ENCODE measurements at regions not wholly inside any gene's neighbourhood (a gene's known extent, or its start where the extent isn't known, plus 50 kb on each side); places are given as distances from the start of the nearest gene placed in this dataset.

DNA sequence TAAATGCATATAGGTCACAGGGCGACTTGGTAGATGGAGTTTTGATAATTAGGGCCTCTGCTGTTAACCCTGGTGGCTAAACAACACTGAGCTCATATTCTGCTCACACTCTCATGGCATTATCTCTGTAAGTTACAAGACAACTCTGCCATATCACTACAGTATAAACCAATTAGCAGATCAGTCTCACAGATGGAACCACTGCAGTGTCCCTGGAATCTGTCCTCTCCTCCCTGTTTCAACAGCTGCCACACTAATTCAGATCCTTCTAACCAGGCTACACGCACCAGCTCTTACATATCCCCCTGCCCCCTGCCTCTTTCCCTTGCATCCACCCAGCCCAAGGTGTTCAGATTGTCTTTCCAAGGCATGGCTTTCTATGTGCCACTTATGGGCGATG, 161.0 kb upstream of the RMST start:
- peaks cover 9% of the 10 kb centered on the region for H3K4me1 Mint-ChIP-seq
- peaks cover 12% of the 10 kb centered on the region for H3K27me3 Mint-ChIP-seq
- H3K27ac Mint-ChIP-seq = no peak overlapping the region
- no peaks in the 10 kb centered on the region for H3K9me3 Mint-ChIP-seq
- no peak overlapping the region for H3K4me3 Mint-ChIP-seq
- no peak for ATAC-seq
- H3K36me3 Mint-ChIP-seq = no peaks in the 10 kb centered on the region

DNA sequence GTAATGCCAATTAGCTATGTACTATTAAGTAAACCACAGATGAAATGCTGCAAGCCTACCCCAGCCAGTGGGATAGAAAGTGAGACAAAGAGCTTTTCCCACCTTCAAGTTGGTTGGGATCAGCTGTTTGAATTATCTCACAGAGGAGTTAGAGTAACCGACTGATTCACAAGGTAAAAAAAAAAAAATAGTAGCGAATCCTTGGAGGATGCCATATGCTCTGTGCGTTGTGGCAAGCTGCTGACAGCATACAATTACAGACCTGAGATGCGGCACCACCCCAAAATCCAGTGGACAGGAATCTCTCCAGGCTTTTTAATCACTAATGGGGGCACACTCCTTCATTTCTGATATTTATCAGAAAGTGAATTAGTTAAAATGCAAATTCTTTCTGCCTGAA, 157.0 kb upstream of the RMST start:
- Mint-ChIP-seq H3K27me3 (peaks cover 12% of the 10 kb centered on the region), H3K27ac (no peak overlapping the region), H3K9me3 (no peaks in the 10 kb centered on the region), H3K4me3 (no peak overlapping the region), H3K36me3 (no peaks in the 10 kb centered on the region), H3K4me1 (peaks cover 21% of the 10 kb centered on the region)
- no peak for ATAC-seq

DNA sequence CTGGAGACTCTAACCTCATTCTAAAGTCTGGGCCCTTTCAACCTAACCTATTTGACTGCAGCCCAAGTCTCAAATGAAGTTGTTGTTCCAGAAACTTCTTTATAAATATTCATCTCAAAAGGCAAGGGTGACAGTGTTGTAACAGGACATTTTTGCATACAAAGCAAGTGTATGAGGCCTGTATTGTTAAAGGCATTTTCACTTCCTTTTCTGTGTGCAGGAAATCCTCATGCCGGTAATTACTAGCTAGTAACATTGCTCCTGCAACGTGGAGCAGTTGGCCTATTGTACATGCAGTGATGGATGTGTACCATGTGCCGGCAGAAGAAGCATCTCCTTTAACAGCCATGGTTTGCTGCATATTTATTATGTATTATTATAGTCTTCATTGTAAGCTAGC, 156.5 kb upstream of the RMST start:
- H3K27ac Mint-ChIP-seq = no peak overlapping the region
- peaks cover 15% of the 10 kb centered on the region for H3K27me3 Mint-ChIP-seq
- no peaks in the 10 kb centered on the region for H3K9me3 Mint-ChIP-seq
- no peak overlapping the region for H3K4me3 Mint-ChIP-seq
- peaks cover 21% of the 10 kb centered on the region for H3K4me1 Mint-ChIP-seq
- no peaks in the 10 kb centered on the region for H3K36me3 Mint-ChIP-seq
- ATAC-seq = peak; percentile 92

DNA sequence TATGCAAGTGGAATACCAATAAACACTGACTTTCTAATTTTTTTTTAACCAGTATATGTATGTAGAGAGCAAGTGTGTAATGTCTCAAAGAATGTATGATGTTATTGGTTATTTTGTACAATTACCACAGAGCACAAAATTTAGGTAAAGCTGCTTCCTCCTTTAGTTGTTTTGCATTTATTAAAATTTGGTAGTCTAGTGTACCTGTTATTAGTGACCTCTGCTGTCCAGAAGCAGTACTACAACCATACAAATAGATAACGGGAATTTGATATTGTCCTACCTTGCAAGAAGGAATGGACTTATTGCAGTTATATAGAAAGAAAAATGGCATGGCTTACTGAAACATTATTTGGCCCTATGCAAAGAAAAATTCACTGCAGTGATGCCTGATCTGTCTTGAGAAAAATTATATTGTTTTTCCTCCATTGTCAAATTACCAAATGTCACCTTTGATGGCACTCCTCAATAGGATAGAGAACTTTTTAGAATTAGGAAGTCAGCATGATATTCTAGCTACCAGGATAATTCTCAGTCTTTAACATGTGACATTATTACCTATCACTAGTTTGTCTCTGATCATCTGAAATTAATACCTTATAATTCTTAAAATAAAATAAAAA, 153.9 kb upstream of the RMST start:
- Mint-ChIP-seq H3K27me3 (peaks cover 24% of the 10 kb centered on the region), H3K36me3 (no peaks in the 10 kb centered on the region), H3K9me3 (no peaks in the 10 kb centered on the region), H3K4me1 (peaks cover 21% of the 10 kb centered on the region), H3K27ac (no peak overlapping the region), H3K4me3 (no peak overlapping the region)
- ATAC-seq = no peak

DNA sequence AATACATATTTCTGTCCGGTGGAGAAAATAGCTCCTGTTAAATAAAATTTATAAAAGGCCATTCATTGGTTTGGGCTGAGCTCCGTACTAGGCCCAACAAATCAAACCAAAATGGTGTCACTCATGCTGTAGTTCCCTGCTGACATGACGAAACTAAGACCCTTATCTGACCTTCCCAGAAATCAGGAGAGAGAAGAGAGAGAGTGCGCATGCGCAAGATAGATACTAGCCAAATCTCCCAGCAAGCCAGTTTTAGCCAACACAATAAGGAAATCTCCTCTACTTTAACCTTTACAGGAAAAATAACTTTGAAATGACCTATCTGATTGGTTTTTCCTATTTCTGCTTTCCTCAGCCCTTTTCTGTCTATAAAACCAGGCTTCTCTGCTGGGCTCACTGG, 152.7 kb upstream of the RMST start:
- peaks cover 21% of the 10 kb centered on the region for H3K4me1 Mint-ChIP-seq
- H3K4me3 Mint-ChIP-seq = no peak overlapping the region
- no peak overlapping the region for H3K27ac Mint-ChIP-seq
- ATAC-seq = no peak
- no peaks in the 10 kb centered on the region for H3K36me3 Mint-ChIP-seq
- H3K27me3 Mint-ChIP-seq = peaks cover 37% of the 10 kb centered on the region
- H3K9me3 Mint-ChIP-seq = no peaks in the 10 kb centered on the region

DNA sequence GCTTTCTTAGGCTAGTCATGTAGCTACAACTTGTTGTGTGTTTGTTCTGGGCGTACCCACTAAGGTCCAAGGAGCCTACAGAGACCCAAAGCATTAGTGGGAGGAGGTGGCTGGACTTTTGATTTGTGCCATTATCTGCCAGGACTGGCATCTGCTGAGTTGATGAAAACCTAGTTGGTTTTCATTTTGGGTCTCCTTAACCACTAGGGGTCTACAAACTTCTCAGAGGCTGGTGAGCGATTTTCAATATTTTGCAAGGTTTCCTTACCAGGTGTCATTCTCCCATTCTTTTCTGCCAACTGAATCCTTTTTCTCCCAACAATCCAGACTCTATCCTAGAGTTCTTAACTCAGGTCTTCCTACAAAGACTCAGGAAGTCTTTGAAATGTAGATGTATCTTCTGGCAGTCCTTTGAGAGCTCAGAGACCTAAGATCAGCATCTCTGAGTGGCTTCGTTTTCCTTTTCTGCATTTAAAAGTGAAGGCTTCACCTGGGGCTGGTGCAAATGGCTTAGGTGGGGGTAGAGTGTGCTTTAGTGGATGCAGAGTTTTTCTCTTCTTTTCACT, 150.0 kb upstream of the RMST start:
- peaks cover 44% of the 10 kb centered on the region for H3K27me3 Mint-ChIP-seq
- H3K4me3 Mint-ChIP-seq = no peak overlapping the region
- peaks cover 6% of the 10 kb centered on the region for H3K4me1 Mint-ChIP-seq
- ATAC-seq = no peak
- H3K36me3 Mint-ChIP-seq = no peaks in the 10 kb centered on the region
- no peak overlapping the region for H3K27ac Mint-ChIP-seq
- H3K9me3 Mint-ChIP-seq = no peaks in the 10 kb centered on the region

DNA sequence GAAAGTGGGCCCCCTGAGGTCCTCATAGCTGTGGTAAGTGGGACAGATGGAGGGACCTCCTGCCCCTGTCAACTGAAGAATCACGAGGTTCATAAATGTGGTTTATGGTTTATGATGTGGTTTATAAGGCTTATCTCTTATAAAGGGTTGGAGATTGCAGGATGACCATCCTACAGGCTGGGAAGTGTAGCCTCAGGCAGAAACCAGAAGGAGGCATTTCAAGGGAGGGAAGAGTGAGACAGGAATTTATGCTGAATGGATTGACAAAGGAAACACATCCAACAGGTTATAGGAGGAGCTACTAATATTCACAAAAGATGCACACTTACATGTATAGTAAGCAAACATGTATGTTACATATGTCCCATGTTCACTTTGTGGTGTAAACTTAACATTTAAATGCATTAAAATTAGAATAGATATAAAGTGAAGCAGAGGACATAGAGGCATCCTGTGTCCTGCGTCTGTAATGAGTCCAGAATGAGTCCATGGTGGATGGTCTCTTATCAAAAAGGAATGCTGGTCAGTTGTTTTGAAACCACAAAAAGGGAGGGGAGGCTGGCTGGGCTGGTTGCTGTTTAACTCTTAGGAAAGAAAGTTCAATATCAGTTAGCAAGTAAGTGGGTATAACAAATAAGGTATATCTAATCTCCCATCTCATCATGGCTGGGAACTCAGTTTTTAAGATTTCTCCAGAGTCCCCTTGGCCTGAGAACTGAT, 149.0 kb upstream of the RMST start:
- no peak overlapping the region for H3K27ac Mint-ChIP-seq
- H3K4me3 Mint-ChIP-seq = no peak overlapping the region
- ATAC-seq = no peak
- peaks cover 2% of the 10 kb centered on the region for H3K4me1 Mint-ChIP-seq
- no peaks in the 10 kb centered on the region for H3K36me3 Mint-ChIP-seq
- no peaks in the 10 kb centered on the region for H3K9me3 Mint-ChIP-seq
- H3K27me3 Mint-ChIP-seq = peaks cover 44% of the 10 kb centered on the region

DNA sequence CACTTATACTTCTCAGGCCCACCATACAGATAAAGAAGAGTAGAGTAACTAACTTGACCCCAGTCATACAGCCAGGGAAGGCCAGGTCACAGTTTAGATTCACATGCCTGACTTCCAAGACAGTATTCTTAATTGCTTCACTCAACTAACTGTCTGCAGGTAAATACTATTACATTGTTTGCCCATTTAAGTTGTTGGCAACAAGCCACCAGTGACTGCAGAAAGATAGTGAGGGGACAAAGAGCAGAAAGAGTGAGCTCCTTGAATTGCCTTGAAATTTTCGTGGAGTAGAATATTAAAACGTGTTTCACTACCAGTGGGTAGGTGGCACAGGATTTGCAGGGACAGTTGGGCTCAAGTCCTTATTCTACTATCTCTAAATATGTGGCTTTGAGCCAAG, 146.3 kb upstream of the RMST start:
- ATAC-seq = no peak
- H3K4me1 Mint-ChIP-seq = no peaks in the 10 kb centered on the region
- no peaks in the 10 kb centered on the region for H3K36me3 Mint-ChIP-seq
- H3K27ac Mint-ChIP-seq = no peak overlapping the region
- H3K9me3 Mint-ChIP-seq = no peaks in the 10 kb centered on the region
- no peak overlapping the region for H3K4me3 Mint-ChIP-seq
- H3K27me3 Mint-ChIP-seq = peaks cover 40% of the 10 kb centered on the region

DNA sequence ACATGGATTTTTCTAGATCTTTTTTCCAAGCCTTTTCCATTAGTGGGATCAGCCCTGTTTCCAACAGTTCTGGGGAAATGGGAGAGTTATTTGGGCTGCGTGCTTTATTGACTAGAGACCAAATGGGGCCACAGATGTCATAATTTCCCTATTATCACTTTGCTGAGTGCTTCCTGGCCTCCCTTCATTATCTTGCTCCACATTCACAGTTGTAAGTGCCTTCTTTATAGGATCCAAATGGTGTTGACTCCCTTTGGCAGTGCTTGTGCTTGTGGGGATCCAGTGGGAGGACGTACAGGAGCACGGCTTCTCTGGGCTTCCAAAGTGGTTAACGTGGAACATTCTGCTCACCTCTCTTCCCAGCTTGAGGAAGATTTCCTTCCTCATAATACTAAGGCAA, 141.0 kb upstream of the RMST start:
- Mint-ChIP-seq H3K27ac (no peak overlapping the region), H3K36me3 (no peaks in the 10 kb centered on the region), H3K4me1 (no peaks in the 10 kb centered on the region), H3K27me3 (peaks cover 18% of the 10 kb centered on the region), H3K9me3 (no peaks in the 10 kb centered on the region), H3K4me3 (no peak overlapping the region)
- ATAC-seq = no peak

DNA sequence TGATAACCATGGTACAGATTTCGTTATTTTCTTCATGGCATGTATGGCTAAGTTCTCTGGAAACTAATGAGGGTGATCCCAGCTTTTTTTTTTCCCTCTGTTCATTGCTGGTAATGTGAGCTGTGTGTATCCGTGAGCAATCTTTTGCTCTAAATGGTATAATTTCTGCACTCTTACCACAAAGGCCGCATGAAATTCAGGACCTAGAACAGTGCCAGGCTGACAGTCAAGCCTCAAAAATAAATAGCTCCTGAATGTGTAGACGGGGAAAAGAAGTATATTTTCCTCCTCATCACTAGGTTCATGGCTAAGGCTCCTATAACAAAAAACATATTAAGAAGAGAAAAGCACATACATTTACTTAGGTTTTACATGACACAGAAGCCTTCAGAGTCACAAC, 140.2 kb upstream of the RMST start:
- no peak overlapping the region for H3K27ac Mint-ChIP-seq
- H3K9me3 Mint-ChIP-seq = no peaks in the 10 kb centered on the region
- H3K4me1 Mint-ChIP-seq = no peaks in the 10 kb centered on the region
- H3K4me3 Mint-ChIP-seq = no peak overlapping the region
- ATAC-seq = no peak
- no peaks in the 10 kb centered on the region for H3K36me3 Mint-ChIP-seq
- H3K27me3 Mint-ChIP-seq = peaks cover 18% of the 10 kb centered on the region

DNA sequence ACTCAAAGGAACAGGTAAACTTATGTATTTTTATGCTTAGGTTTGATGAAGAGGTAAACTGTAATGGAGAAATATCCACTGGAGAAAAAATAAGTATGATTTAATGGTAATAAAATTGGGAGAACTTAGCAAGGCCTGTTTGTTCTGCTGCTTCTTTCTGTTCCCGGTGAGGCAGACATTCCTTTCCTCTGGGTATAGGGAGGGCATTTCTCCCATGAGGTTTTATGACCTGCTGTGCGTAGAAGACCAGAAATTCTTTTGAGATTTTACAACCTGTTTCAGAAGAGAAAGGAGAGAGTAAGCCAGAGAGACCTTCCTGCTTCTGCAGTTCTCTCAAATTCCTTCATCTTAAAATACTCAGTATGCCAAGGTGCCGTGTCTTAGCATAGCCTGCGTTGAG, 139.4 kb upstream of the RMST start:
- Mint-ChIP-seq H3K4me1 (no peaks in the 10 kb centered on the region), H3K36me3 (no peaks in the 10 kb centered on the region), H3K27me3 (peaks cover 18% of the 10 kb centered on the region), H3K27ac (no peak overlapping the region), H3K4me3 (no peak overlapping the region), H3K9me3 (no peaks in the 10 kb centered on the region)
- ATAC-seq = no peak

DNA sequence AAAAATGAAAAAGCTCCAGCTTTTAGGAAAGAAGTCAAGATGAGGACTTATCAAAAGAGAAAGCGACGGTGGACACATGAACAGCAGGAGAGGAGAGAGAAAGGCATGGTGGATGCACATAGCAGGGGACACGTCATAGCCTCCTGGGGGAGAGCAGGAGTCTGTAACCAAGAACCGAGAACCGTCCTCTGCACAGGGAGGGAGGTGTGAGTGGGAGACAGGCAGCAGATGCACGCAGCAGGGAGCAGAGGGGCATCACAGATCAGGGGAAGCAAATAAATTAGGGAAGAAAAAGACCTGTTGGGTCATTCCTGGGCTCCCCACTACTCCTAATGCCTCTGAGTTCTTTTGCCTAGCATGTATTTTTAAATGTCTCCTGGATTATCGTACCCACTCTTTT, 138.1 kb upstream of the RMST start:
- Mint-ChIP-seq H3K9me3 (no peaks in the 10 kb centered on the region), H3K27me3 (peaks cover 30% of the 10 kb centered on the region), H3K4me1 (no peaks in the 10 kb centered on the region), H3K36me3 (no peaks in the 10 kb centered on the region), H3K4me3 (no peak overlapping the region), H3K27ac (no peak overlapping the region)
- no peak for ATAC-seq

DNA sequence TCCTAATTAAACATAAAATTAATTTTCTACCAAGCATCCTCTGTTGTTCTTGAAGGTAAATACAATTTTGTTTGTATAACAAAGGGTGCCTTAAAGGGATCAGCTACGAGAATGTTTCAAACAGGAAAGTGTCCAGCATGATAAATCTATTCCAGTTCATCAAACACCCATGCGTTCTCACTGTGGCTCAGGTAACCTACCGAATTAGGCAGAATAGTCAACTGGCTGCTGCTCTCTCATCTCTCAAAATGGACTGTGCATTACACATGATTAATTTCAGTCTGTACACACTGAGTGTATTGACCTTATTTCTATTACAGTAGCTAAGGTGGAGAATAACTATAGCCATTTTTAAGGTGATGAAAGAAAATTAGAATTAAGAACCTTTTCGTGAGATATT, 127.5 kb upstream of the RMST start:
- H3K27me3 Mint-ChIP-seq = peaks cover 26% of the 10 kb centered on the region
- H3K4me1 Mint-ChIP-seq = no peaks in the 10 kb centered on the region
- no peak for ATAC-seq
- H3K36me3 Mint-ChIP-seq = no peaks in the 10 kb centered on the region
- no peaks in the 10 kb centered on the region for H3K9me3 Mint-ChIP-seq
- no peak overlapping the region for H3K4me3 Mint-ChIP-seq
- H3K27ac Mint-ChIP-seq = no peak overlapping the region

DNA sequence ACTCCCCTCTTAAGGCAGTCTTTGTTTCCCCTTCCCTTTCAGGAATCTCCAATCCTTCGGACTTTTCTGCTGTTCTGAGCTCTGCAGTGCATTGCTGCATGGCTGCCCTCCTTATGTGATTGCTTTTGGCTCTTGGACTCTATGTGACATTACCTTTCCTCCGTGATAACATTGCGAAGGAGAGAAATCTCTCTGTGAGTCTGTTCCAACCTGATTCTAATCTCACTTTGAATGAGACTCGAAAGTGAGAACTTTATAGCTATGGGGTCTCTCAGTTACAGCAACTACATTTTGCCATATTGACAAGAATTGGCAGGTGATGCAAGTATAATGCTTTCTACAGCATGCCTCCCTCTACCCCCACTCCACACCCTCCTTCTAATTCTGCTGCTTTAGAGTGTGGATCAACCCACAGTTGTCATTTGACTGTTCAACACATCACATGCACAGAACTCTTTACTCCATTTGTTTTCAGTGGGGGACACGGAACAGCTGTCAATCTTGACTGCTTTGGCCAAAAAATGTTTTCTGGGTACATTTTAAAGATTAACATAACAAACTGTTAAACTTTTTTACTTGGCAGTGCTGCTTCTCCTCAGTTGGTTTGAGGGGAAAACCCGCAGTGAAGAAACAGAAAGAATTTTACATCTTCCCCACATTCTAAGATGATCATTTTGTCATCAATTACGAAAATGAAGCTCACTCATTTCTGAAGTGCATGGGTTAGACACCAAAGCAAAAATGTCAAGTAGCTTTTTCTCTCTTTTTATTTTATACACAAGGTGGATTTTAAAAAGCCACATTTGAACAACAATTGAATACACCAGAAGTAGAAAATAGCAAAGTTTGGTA, 125.5 kb upstream of the RMST start:
- H3K4me3 Mint-ChIP-seq = no peak overlapping the region
- H3K27me3 Mint-ChIP-seq = peaks cover 26% of the 10 kb centered on the region
- H3K9me3 Mint-ChIP-seq = no peaks in the 10 kb centered on the region
- no peaks in the 10 kb centered on the region for H3K36me3 Mint-ChIP-seq
- H3K27ac Mint-ChIP-seq = no peak overlapping the region
- ATAC-seq = no peak
- no peaks in the 10 kb centered on the region for H3K4me1 Mint-ChIP-seq

DNA sequence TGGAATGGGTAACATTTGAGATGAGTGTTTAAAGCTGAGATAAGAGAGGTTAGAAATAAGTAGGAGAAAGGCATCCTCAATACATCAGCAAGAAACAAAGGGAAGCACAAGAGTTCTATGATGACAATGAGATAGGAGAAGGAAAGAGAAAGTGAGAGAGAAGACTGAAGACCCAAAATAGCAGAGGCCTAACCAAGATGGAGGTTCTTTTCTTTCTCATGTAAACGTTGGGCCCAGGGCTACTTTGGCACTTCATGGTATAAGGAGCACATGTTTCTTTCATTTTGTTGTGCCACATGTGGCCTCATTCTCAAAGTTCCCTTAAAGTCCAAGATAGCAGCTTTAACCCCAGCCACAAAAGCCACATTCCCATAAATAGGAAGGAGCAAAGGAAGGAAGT, 120.5 kb upstream of the RMST start:
- no peak overlapping the region for H3K4me3 Mint-ChIP-seq
- no peak for ATAC-seq
- H3K36me3 Mint-ChIP-seq = no peaks in the 10 kb centered on the region
- H3K9me3 Mint-ChIP-seq = no peaks in the 10 kb centered on the region
- H3K27ac Mint-ChIP-seq = no peak overlapping the region
- H3K4me1 Mint-ChIP-seq = no peaks in the 10 kb centered on the region
- peaks cover 21% of the 10 kb centered on the region for H3K27me3 Mint-ChIP-seq
